T-helper 2 cell treated with Interferon-gamma antibody and Interleukin-4, amounts not matched to agents 100 ng/mL and 5 ng/mL, for 36 hours (primary cell): ENCODE measurements at regions not wholly inside any gene's neighbourhood (a gene's known extent, or its start where the extent isn't known, plus 50 kb on each side); places are given as distances from the start of the nearest gene placed in this dataset.

Source experiments
- intact Hi-C: fragments of 100-400 bp; cut with micrococcal nuclease; formaldehyde crosslinking; loops from one replicate; pipeline ENCODE4 v1.15.1; 2023

- intact Hi-C loops = no loop called here
Measured at GRCh38 chr6:77979204-77979603, 326.4 kb downstream of the MEI4 start.

GRCh38 chr6:77986380-77987034 is 333.7 kb downstream of the MEI4 start:
- intact Hi-C loops = no loop called here

DNA sequence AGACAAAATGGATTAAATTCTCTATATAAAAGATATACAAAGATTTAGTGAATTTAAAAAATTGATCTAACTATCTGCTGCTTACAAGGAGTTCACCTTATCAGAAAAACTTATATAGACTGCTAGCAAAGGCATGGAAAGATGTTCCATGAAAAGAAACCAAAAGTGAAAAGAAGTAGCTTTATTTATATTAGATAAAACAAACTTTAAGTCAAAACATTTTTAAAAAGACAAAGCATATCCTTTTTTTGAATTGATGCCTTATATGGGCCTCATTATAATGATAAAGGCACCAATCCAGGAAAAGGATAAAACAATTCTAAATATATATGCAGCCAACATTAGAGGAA is 334.2 kb downstream of the MEI4 start:
- intact Hi-C loops = no loop called here

DNA sequence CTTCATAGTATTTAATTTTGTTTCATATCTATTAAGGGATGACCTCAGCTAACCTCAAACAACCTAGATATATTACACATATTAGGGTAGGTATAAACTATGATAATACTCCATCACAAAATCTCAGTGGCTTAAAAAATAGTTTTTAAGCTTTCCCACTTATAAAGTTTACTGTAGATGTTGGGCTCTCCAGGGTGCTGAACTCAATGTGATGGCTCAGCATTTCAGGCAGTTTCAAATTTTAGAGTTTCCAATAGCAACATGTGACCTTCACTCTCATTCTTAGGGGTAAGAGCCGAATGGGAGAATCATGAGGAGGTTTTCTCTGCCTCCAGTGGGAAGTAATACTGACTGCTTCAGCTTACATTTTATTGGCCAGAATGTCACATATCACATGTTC is 357.3 kb downstream of the MEI4 start:
- intact Hi-C loops = no loop called here

DNA sequence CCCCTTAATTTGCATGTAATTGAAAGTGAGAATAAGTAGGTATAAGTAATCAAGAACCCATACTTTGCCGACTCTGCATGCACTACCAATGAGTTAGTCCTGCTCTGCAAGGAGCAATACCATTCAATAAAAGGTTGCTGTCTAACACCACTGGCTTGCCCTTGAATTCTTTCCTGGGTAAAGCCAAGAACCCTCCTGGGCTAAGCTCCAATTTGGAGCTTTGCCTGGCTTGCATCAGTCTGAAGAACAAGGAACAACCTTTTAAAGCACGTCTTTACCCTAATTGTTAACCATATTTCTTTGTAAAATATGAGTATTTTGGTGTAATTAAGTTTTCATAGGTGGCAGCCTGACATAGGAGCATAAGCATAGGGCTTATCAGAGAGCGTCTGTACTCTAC is 367.7 kb downstream of the MEI4 start:
- intact Hi-C loops = no loop called here

GRCh38 chr6:78025502-78025901 is 372.7 kb downstream of the MEI4 start:
- intact Hi-C loops = no loop called here

- intact Hi-C loops = no loop called here
Measured at GRCh38 chr6:78031228-78031627, 378.4 kb downstream of the MEI4 start.

- intact Hi-C loops = no loop called here
Measured at GRCh38 chr6:78059171-78059570, 406.3 kb downstream of the MEI4 start.

GRCh38 chr6:78062993-78063392 is 410.2 kb downstream of the MEI4 start:
- intact Hi-C loops = no loop called here

DNA sequence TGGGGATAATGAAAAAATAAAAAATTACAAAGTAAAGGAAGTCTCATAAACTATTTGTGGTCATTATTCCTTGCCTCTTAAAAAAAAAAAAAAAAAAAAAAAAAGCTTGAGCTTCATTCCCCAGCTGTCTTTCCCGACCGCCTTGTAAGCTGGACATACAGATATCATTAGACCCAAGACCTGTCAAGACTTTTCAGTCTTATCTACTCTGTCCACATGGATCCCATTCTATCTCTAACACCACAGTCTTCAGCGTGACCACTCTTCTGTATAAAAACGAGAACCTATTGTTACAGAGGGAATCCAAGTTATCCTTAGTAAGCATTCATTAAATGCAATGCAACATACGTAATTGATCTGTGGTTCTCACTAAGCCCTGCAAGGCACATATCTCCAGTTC is 423.5 kb downstream of the MEI4 start:
- intact Hi-C loops = no loop called here

DNA sequence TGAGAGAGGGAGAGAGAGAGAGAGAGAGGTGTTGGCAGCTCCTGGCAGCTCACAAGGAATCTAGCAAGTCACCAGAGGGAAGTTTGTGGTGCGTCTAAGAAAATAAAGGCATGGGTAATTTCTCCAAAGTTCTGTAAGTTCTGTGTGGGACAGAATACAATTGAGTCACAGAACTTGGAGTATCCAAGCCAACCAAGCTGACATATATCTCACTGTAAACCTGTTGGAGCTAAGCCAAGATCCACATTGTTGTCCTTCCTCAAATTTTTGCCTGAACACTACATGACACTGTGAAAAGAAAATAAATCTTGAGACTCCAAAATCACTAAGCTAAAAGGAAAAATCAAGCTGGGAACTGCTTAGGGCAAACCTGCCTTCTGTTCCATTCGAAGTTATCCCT is 436.7 kb downstream of the MEI4 start:
- intact Hi-C loops = no loop called here

DNA sequence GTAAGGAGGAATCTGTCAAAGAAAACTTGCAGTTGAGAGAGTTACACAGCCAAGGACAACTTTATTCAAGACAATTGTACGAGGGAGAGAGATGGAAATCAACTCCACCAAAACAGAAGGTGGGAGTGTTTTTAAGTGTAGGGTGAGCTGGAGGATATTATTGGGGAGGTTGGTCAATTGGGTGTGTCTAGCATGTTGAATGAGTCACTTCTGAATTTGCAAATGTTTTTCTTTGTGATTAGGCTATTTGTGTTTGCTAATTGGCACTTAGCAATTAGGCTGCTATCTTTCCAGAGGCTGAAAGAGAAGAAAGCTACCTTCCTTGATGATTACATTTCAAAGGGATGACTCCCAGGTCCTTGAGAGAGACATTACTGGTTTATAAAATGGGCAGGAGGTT is 441.1 kb downstream of the MEI4 start:
- intact Hi-C loops = no loop called here

- intact Hi-C loops = no loop called here
Measured at GRCh38 chr6:78101387-78101786, 448.5 kb downstream of the MEI4 start.

DNA sequence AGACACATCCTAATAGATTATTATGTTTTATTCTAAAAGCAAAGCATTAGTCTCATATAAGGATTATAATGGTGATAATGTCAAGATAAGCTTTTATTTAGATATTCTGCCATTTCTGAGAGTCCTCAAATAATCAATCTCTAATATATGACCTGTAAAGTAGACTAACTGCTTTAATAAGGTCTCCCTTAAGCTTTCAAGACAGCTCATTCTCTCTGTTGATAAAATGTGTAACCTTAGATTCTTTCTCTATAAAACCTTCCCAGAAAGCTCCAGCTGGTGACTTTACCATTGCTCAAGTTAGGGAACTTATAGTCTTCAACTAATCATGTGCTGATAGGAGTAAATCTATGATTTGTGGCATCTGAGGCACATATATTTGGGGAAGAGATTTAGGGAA is 457.8 kb downstream of the MEI4 start:
- intact Hi-C loops = no loop called here

DNA sequence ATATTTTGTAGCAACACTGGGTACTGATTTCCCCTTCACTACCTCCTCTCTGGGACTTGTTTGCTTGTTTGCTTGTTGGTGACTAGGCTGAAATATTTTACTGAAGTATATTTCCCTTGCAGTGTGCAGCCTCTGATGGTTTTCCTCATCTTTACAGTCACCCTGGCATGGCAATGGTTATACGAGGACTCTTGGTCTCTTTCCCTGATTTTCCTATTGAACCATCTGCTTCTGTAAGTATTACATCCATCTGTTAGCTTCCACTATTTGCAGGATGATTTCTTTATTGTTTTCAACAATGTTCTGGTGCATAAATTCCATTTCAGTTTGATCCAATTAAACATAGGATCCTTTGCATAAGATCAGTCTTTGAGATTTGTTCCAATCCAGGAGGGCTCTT is 465.1 kb downstream of the MEI4 start:
- intact Hi-C loops = no loop called here

DNA sequence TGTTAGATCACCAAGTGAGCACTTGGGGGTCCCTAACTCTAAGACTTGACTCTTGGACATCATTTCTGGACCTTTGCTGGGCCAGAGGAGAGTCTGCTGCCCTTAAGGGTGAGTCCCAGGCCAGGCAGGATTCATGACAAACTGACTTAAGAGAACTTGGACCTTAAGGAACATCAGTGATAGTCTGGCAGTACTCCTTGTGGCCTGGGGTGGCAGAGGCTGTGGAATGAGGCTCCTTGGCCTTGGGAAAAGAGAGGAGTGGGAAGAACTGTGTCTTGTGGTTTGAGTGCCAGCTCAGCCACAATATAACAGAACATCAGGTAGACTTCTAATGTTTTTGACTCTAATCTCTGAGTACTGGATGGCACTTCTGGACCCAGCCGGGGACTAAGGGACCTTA is 478.7 kb downstream of the MEI4 start:
- intact Hi-C loops = no loop called here

DNA sequence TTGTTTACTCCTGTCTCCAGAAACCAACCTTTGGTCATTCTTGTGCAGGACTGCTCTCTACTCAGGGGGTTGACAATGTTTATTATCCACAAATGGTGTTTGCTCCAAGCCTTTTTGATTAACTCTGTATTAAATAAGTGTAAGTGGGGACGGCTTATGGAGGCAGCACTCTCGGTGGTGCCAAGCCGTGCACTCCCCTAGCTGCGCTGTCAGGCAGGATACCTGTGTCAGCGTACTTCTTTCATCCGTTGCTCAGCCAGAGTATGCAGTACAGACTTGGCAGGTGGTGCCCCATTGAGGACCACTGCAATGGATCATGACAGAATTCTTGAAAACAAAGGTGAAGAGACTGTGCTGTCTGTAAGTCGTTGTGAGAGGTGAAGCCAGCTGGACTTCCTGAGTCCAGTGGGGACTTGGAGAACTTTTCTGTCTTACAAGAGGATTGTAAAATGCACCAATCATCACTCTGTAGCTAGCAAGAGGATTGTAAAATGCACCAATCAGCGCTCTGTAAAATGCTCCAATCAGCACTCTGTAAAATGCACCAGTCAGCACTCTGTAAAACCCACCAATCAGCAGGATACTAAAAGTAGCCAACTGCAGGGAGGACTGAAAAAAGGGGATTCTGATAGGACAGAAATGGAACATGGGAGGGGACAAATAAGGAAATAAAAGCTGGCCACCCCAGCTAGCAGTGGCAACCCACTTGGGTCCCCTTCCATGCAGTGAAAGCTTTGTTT is 480.0 kb downstream of the MEI4 start:
- intact Hi-C loops = no loop called here

DNA sequence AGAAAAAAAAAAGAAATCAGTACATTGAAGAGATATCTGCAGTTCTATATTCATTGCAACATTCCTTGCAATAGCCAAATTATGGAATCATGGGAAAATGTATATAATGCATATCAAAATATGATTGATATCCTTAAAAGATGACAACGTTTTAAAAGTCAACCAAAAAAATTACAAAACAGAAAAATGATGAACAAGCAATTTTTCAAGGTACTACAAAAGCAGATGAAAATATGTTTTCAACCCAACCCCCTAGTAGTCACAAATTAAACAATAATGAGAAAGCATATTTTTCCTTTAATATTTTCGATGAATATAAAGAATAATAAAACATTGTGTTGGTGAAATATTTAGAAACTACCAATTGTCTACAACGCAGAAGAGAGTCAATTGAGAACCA is 497.6 kb downstream of the MEI4 start:
- intact Hi-C loops = no loop called here

DNA sequence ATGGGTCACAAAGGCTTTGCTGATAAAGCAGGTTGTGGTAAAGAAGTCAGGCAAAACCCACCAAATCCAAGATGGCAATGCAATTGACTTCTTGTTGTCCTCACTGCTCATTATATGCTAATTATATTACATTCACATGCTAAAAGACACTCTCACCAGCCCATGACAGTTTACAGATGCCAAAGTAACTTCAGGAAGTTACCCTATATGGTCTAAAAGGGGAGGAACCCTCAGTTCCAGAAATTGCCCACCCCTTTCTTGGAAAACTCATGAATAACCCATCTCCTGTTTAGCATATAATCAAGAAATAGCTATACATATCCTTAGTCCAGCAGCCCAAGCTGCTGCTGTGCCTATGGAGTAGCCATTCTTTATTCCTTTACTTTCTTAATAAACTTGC is 501.1 kb downstream of the MEI4 start:
- intact Hi-C loops = no loop called here

GRCh38 chr6:78157606-78158005 is 504.8 kb downstream of the MEI4 start:
- intact Hi-C loops = no loop called here

DNA sequence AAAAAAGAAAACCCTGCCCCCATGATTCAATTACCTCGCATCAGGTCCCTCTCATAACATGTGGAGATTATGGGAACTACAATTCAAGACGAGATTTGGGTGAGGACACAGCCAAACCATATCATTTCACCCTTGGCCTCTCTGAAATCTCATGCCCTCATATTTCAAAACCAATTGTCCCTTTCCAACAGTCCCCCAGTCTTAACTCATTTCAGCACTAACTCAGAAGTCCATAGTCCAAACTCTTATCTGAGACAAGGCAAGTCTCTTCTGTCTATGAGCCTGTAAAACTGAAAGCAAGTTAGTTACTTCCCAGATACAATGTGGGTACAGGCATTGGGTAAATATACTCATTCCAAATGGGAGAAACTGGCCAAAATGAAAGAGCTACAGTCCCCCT is 536.1 kb downstream of the MEI4 start:
- intact Hi-C loops = no loop called here

- intact Hi-C loops = no loop called here
Measured at GRCh38 chr6:78192057-78192456, 539.2 kb downstream of the MEI4 start.

- intact Hi-C loops = no loop called here
Measured at GRCh38 chr6:78199044-78199443, 546.2 kb downstream of the MEI4 start.
